Smooth muscle cell (in vitro differentiated cells): ENCODE measurements at regions not wholly inside any gene's neighbourhood (a gene's known extent, or its start where the extent isn't known, plus 50 kb on each side); places are given as distances from the start of the nearest gene placed in this dataset.

Experiments used
- DNase-seq: peaks from one replicate; lab custom pipeline; 2025; ENCODE audit not compliant: unreplicated experiment; lab: John Stamatoyannopoulos, UW
- H2AFZ ChIP-seq: fragments of 200-600 bp; sonication (generic); 2 replicates; pipeline ENCODE4 v1.6.0; 2016; ENCODE audit warnings: antibody characterized with exemption, low read depth, mild to moderate bottlenecking
- H3F3A ChIP-seq: fragments of 200-600 bp; sonication (generic); 2 replicates; pipeline ENCODE4 v1.6.0; 2017; ENCODE audit warnings: antibody characterized with exemption, low read depth
- H3K27ac ChIP-seq: fragments of 200-600 bp; sonication (generic); 2 replicates; pipeline ENCODE4 v1.5.1; 2016; ENCODE audit warnings: low read depth, mild to moderate bottlenecking
- H3K27me3 ChIP-seq: fragments of 200-600 bp; sonication (generic); 2 replicates; pipeline ENCODE4 v1.6.1; 2016; ENCODE audit warnings: low read depth, mild to moderate bottlenecking
- H3K36me3 ChIP-seq: fragments of 200-600 bp; sonication (generic); 2 replicates; pipeline ENCODE4 v1.5.1; 2016; ENCODE audit warnings: low read depth
- H3K4me1 ChIP-seq: fragments of 200-600 bp; sonication (generic); 2 replicates; pipeline ENCODE4 v1.5.1; 2016; ENCODE audit warnings: low read depth
- H3K4me2 ChIP-seq: fragments of 200-600 bp; sonication (generic); 2 replicates; pipeline ENCODE4 v1.6.0; 2016; ENCODE audit warnings: mild to moderate bottlenecking
- H3K4me3 ChIP-seq: fragments of 200-600 bp; sonication (generic); 2 replicates; pipeline ENCODE4 v1.5.1; 2016; ENCODE audit warnings: mild to moderate bottlenecking
- H3K79me2 ChIP-seq: fragments of 200-600 bp; sonication (generic); 2 replicates; pipeline ENCODE4 v1.6.0; 2016; ENCODE audit warnings: low read depth, mild to moderate bottlenecking
- H3K9ac ChIP-seq: fragments of 200-600 bp; sonication (generic); 2 replicates; pipeline ENCODE4 v1.6.0; 2016; ENCODE audit warnings: low read depth
- H3K9me3 ChIP-seq: fragments of 200-600 bp; sonication (generic); replicated peaks from 2 replicates; pipeline ENCODE4 v1.5.1; 2016; ENCODE audit warnings: low read depth
- H4K20me1 ChIP-seq: fragments of 200-600 bp; sonication (generic); 2 replicates; pipeline ENCODE4 v1.6.0; 2016; ENCODE audit warnings: low read depth
- CTCF ChIP-seq: fragments of 200-600 bp; sonication (generic); IDR thresholded peaks from 2 replicates; pipeline ENCODE4 v1.5.1; 2017; ENCODE audit warnings: borderline replicate concordance, mild to moderate bottlenecking, antibody characterized with exemption; ENCODE audit not compliant: insufficient read depth, poor library complexity, severe bottlenecking
- WGBS: methylation state at CpG from one replicate; pipeline ENCODE4 v1.1.7; 2016; ENCODE audit warnings: low lambda C conversion rate; 5-methylcytosine and 5-hydroxymethylcytosine counted together

DNA sequence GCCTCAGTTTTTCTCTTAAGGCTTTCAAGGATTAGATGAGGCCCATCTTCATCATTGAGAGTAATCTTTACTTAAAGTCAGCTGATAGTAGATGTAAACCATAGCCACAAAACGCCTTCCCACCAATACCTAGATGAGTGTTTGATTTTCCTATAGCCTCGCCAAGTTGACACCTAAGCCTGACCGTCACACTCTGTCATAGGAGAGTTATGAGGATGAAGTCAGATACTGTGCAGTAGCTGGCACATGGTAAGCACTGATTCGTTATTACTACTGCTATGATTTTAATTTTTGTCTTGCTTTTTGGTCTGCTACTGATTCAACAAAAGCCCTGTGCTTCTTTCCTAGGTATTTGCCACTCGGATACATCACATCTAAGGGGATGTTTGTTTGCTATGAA lies 395.5 kb downstream of the RPS6KC1 start:
- WGBS: 78% methylated on average over 5 of the region's 5 CpGs
- DNase-seq: no peak
- no peaks in the 10 kb centered on the region for H4K20me1 ChIP-seq
- H3K27me3 ChIP-seq: no peaks in the 10 kb centered on the region
- H3K4me1 ChIP-seq: no peaks in the 10 kb centered on the region
- H3K27ac ChIP-seq: no peak overlapping the region
- H3K9ac ChIP-seq: no peak overlapping the region
- no peaks in the 10 kb centered on the region for H3K9me3 ChIP-seq
- no peak overlapping the region for H3K4me2 ChIP-seq
- no peaks in the 10 kb centered on the region for H3K79me2 ChIP-seq
- TF ChIP-seq CTCF: no peak
- H3F3A ChIP-seq: no peaks in the 10 kb centered on the region
- H2AFZ ChIP-seq: no peak overlapping the region
- no peaks in the 10 kb centered on the region for H3K36me3 ChIP-seq
- no peak overlapping the region for H3K4me3 ChIP-seq

- WGBS: 91% methylated on average over 9 of the region's 9 CpGs
- H3K27me3 ChIP-seq: no peaks in the 10 kb centered on the region
- no peak overlapping the region for H3K4me2 ChIP-seq
- no peak for DNase-seq
- TF ChIP-seq CTCF: no peak
- H3K79me2 ChIP-seq: no peaks in the 10 kb centered on the region
- no peaks in the 10 kb centered on the region for H3K4me1 ChIP-seq
- H3K9ac ChIP-seq: no peak overlapping the region
- no peaks in the 10 kb centered on the region for H3F3A ChIP-seq
- H3K9me3 ChIP-seq: no peaks in the 10 kb centered on the region
- H3K4me3 ChIP-seq: no peak overlapping the region
- H3K36me3 ChIP-seq: no peaks in the 10 kb centered on the region
- H4K20me1 ChIP-seq: no peaks in the 10 kb centered on the region
- H2AFZ ChIP-seq: no peak overlapping the region
- no peak overlapping the region for H3K27ac ChIP-seq
These were observed 397.3 kb downstream of the RPS6KC1 start for GRCh38 chr1:213448360-213448759.

DNA sequence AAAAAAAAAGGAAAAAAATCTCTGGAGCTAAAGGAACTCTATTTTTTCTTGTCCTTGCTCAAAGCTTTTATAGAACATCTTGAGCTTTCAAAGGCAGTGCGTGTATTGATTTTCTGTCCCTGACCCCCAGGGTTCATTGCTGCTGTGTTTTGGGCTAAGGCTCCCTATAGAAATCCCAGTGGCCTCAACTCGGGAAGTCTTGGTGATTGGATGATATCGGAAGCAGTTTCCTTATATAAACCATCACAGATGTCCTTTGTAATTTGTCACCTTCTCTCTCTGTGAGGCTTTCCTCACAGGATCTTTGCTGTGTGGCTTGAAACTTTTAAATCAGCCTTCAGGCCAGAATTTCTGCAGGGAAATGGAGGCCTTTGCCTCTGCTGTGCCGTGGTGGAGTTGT lies 397.7 kb downstream of the RPS6KC1 start:
- TF ChIP-seq CTCF: no peak
- Histone ChIP-seq H3K9me3 (no peaks in the 10 kb centered on the region), H3K4me1 (no peaks in the 10 kb centered on the region), H3K36me3 (no peaks in the 10 kb centered on the region), H3K79me2 (no peaks in the 10 kb centered on the region), H3K4me3 (no peak overlapping the region), H2AFZ (no peak overlapping the region), H3K9ac (no peak overlapping the region), H3K27ac (no peak overlapping the region), H3F3A (no peaks in the 10 kb centered on the region), H3K4me2 (no peak overlapping the region), H3K27me3 (no peaks in the 10 kb centered on the region), H4K20me1 (no peaks in the 10 kb centered on the region)
- 94% methylated on average over 4 of the region's 4 CpGs for WGBS
- no peak for DNase-seq

- H4K20me1 ChIP-seq: no peaks in the 10 kb centered on the region
- H3K9me3 ChIP-seq: no peaks in the 10 kb centered on the region
- no peaks in the 10 kb centered on the region for H3K79me2 ChIP-seq
- TF ChIP-seq CTCF: no peak
- no peak overlapping the region for H2AFZ ChIP-seq
- no peaks in the 10 kb centered on the region for H3K4me1 ChIP-seq
- no peak for DNase-seq
- H3F3A ChIP-seq: no peaks in the 10 kb centered on the region
- no peak overlapping the region for H3K4me2 ChIP-seq
- no peaks in the 10 kb centered on the region for H3K27me3 ChIP-seq
- no peak overlapping the region for H3K4me3 ChIP-seq
- H3K9ac ChIP-seq: no peak overlapping the region
- H3K36me3 ChIP-seq: no peaks in the 10 kb centered on the region
- 74% methylated on average over 4 of the region's 4 CpGs for WGBS
- H3K27ac ChIP-seq: no peak overlapping the region
These were observed 401.5 kb downstream of the RPS6KC1 start for GRCh38 chr1:213452501-213452900.
